ENCODE measurements at regions not wholly inside any gene's neighbourhood (a gene's known extent, or its start where the extent isn't known, plus 50 kb on each side); places are given as distances from the start of the nearest gene placed in this dataset.
"Not testable (repeated sequence)": the region's sequence is repeated elsewhere in the genome, so short reads cannot be mapped to it uniquely, and the experiment has no call there.

DNA sequence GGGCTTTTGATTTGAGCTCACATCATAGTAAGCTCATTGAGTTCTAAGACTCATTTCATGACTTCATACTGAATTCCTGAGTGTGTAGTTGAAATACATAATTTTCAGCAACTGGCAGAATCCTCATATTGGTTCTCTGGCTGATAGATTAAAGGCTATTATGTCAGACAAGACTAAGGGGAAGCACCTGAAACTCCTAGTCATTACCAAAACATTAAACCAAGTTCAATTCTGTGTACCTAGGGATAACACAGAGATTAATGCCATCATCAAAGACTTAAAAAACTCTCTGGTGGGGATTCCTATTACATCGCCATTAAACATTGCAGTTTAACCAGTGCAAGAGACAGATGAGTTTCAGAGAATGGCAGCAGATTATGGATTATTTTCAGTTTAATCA lies 339.1 kb downstream of the PTPRC start:
- DNase-seq (ENCODE audit: low read depth) = no peak

DNA sequence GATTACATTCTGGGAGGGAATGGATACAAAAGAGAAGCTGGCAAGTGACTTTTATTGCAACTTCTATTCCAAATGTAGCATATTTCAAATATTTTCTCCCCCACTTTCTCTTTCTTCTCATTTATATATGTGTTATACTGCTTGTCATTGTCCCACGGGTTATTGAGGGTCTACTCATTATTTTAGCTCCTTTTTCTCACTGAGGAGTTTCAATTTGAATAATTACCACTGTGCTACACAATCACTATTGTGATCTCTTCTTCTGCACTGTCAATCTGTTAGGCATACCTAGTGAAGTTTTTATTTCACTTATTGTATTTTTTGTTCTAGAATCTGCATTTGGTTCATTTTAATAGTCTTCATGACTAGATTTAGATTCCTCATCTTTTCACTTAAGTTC lies 339.7 kb downstream of the PTPRC start:
- DNase-seq (ENCODE audit: low read depth) = no peak

DNA sequence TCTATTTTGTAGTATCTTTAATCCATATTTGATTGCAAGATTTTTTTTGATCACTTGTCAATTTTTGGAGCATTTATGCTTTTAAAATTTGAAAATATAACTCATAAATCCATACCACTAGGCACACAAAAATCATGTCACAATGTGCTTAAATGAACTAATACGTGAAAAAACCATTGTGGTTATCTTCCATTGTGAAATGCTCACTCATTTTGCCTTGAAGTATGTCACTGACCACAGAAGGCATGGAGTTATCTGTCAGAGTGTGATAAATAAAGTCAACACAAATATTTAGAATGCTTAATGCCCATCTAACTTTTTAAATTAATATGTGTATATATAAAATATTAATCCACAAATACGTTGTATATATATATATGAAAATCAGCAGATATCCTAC lies 347.2 kb downstream of the PTPRC start:
- no peak for DNase-seq (ENCODE audit: low read depth)

DNA sequence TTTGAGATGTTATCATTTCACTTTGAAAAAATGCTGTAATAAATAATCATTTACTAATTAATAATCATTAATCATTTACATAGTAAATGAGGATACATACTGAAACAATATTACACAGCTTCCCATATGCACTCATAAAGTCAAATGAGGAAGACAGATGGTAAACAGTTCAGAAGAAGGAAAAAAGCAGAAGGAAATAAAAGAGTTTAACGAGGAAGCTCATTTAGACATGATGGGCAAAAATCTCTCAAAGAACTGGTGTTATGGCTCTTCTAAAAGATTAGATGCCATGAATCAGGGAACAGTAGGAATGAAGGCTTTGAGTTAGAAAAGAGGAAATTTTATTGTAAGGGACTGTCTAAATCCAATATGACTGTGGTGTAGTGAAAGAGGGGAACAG lies 347.6 kb downstream of the PTPRC start:
- no peak for DNase-seq (ENCODE audit: low read depth)

DNA sequence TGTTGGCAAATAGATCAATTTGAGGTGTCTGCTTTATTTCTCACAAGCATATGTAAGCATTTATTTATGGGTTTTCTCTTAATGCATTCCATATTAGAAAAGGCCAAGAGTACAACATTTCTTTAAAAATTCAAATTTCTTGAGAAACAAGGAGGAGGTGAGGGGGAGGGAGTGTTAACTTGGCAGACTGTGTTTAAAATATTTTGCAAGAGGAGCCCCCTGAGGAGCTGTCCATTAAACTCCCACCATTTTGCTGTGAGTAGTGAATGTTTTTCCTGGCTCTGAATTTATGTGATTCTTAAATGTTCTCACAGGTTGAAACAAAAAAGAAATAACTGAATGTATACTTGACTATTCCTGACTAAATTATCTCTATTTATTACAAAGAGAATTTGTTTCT lies 363.8 kb downstream of the PTPRC start:
- no peak for DNase-seq (ENCODE audit: low read depth)

DNA sequence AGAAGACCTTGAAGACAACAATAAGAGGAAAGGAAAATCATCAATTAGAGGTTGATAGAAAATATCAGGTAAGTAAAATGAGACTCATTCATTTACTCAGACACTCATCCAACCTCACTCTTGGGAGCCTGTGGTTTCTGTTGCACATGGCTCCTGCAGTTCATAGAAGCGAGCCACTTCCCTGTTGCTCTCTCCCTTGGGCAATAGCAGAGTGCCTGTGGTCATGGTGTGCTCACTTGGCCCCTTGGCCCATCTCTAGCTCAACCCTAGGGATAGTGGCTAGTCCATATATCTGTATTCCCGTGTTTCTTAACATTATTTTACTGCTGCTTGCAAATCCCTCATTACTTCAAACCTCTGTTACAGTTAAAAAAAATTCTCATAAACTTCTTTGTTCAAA lies 368.6 kb downstream of the PTPRC start:
- DNase-seq (ENCODE audit: low read depth) = no peak

DNA sequence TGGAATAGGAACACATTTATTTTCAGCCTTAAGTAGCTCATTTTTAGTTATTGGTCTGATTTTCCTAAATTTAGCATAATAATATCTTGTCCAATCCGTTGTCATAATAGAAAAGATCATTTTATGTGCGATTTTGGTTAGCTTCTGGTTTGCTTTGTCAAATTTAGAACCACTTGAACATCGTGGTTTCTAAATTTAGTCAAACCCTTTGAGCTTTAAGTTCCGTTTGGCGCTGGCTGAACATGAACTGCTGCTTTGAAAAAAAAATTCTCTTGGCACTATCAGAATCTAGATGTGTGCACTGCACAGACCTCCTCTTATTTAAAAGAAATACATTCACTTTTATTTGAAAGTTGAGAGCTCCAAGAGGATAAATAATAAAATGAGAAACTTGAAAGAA lies 370.6 kb downstream of the PTPRC start:
- DNase-seq (ENCODE audit: low read depth) = no peak

DNA sequence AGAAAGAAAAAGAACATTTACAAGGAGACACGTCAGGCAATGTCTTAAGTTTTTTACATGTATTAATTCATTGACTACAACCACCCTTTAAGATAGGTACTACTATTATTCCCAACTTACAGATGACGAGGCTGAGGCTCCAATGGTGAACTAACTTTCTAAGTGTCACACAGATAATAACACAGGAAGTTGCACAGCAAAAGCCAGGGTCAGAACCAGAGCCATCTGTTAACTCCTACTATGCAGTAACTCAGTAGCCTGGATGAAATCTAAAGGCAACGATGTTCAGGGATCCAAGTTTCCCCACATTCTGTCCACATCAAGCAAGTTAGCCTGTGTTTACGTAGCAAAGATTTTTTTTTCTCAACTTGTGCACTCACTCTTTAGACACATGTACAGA lies 371.7 kb downstream of the PTPRC start:
- no peak for DNase-seq (ENCODE audit: low read depth)

DNA sequence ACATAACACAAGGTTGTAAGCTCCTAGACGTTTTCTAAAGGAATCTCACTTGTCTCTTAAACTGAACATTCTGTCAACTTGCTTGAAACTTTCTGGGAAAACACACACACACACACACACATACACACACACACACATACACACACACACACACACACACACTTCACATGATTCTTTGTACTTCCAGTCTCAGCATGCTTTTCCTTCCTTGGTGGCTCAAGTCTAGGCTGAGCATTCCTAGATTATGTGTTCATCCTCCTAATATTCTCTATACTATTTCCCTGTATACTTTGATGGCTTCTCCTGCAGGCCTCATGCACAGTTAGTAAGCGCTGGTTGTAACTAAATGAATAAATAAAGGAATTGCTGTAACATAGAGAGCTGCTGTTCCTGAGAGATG lies 372.1 kb downstream of the PTPRC start:
- DNase-seq (ENCODE audit: low read depth) = no peak

DNA sequence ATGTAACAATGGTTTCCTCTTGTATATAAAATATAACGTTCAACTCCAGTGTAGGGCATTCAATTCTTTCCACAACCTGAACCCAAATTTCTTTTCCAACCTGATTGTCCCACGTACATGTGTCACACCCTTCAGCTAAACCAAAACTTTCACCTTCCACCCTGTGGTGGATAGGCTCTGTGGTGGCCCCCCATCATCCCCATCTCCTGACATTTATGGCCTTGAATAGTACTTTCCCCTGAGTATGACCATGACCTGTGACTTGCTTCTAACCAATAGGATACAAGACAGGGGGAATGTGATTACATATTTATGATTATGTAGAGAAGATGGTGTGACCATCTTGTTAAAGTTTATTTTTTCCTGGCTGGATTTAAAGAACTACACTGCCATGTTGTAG lies 377.0 kb downstream of the PTPRC start:
- DNase-seq (ENCODE audit: low read depth) = no peak

DNA sequence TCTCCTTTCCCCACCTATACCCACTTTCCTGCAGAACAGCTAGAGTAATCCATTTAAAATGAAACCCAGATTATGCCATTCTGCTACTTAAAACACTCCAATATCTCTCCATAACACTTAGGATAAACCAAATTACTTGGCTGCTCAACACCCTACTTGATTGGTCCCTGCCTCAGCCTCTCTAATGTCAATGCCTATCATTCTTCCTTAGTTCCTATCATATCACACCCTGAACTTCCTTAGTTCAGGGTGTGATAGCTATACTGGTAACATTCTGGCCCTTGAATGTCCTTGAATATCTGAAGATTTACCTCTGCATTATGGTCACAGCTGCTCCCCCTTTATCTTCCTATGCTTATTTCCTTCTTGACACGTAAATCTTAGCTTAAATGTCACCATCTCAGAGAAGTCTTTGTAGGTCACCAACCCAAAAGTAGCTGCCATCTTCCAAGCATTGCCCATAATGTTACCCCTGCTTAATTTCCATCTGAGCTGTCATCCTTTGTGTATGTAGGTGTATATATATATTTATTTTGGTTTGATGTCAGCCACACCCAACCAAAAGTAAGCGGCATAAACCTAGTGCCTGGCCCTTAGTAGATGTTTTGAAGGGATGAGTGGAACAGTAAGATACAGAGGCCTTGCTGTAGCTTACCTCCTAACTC lies 379.8 kb downstream of the PTPRC start:
- DNase-seq (ENCODE audit: low read depth) = no peak

DNA sequence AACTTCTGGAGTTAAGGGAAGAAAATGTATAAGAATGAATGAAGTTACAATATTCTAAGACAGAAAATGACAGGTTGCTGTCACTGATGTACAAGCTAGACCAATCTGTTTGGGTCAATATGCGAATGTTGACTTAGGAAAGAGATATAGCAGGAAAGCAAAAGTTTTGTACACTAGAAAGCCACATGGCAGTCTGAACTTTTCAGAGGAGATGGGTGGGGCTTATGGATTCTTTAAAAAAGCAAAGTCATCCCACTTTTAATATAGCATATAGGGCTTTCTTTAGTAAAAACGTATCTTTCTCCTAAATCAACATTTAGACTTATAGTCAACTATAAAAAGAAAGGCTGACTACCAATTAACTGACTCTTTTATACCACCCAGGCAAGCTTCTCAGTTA lies 381.2 kb downstream of the PTPRC start:
- no peak for DNase-seq (ENCODE audit: low read depth)

DNA sequence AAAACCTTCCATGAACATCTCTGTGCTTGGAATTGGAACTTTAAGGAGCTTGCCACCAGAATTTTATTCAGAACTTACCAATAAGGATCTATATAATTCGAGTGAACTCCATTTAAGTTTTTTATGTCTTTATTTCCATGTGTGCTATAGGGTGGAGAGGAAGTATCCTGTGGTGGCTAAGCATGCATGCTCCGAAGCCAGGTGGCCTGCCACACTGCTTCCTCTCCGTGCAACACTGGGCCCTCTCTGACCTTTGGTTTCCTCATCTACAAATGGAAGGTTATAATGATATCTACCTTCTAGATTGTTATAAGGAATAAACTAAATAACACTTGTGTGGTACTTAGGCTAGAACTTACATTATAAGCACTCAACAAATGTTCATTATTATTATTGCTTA lies 382.1 kb downstream of the PTPRC start:
- no peak for DNase-seq (ENCODE audit: low read depth)

DNA sequence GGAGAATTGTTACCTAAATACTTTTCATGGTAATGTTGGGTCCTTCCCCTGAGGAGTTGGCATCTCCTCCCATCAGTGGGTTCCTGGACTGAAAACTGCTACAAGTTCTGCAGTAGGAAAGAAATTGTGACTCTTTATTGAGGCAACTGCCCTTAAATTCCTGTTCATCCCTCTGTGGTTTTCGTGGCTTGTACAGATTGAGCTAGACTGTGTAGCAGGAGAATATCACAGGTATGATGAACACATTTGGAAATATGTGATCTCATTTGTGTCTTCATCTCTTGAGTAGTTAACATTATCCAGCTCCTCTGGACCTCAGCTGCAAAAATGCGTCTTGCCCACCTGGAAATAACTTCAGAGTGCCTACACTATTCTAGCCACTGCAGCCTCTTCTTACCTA lies 390.6 kb downstream of the PTPRC start:
- DNase-seq (ENCODE audit: low read depth) = no peak

DNA sequence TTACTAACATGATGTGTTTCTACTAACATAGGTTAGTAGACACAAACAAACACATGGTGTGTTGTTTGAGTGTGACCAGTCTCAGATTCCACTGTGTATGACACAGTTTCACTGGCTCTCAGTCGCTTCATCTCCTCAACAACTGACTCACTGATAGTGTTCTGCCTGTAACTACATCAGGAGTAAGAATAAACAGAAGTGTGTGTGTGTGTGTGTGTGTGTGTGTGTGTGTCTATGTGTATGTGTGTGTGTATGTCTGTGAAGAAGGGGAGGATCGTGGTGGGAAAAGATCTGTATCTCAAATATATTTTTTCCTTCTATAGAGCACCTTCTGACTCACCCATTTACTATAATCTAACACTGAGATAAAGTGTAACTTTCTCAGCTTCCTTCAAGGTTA lies 391.0 kb downstream of the PTPRC start:
- no peak for DNase-seq (ENCODE audit: low read depth)

DNA sequence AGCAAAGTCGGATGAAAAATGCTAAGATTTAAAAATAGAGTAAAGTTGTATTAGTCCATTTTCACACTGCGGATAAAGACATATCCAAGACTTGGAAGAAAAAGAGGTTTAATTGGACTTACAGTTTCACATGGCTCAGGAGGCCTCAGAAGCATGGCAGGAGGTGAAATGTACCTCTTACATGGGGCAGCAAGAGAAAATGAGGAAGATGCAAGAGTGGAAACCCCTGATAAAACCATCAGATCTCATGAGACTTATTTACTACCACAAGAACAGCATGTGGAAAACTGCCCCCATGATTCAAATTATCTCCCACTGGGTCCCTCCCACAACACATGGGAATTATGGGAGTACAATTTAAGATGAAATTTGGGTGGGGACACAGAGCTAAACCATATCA lies 391.7 kb downstream of the PTPRC start:
- DNase-seq (ENCODE audit: low read depth) = not testable (repeated sequence)

DNA sequence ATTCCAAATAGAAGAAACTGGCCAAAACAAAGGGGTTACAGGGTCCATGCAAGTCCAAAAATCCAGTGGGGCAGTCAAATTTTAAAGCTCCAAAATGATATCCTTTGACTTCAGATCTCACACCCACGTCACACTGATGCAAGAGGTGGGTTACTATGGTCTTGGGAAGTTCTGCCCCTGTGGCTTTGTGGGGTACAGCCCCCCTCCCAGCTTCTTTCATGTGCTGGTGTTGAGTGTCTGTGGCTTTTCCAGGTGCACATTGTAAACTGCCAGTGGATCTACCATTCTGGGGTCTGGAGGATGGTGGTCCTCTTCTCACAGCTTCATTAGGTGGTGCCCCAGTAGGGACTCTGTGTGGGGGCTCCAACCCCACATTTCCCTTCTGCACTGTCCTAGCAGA lies 392.3 kb downstream of the PTPRC start:
- not testable (repeated sequence) for DNase-seq (ENCODE audit: low read depth)

DNA sequence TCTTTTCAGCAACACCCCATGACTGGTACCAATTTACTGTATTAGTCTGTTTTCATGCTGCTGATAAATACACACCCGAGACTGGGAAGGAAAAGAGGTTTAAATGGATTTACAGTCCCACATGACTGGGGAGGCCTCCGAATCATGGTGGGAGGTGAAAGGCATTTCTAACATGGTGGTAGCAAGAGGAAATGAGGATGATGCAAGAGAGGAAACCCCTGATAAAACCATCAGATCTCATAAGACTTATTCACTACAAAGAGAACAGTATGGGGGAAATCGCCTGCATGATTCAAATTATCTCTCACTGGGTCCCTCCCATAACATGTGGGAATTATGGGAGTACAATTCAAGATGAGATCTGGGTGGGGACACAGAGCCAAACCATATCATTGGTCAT lies 393.6 kb downstream of the PTPRC start:
- not testable (repeated sequence) for DNase-seq (ENCODE audit: low read depth)

DNA sequence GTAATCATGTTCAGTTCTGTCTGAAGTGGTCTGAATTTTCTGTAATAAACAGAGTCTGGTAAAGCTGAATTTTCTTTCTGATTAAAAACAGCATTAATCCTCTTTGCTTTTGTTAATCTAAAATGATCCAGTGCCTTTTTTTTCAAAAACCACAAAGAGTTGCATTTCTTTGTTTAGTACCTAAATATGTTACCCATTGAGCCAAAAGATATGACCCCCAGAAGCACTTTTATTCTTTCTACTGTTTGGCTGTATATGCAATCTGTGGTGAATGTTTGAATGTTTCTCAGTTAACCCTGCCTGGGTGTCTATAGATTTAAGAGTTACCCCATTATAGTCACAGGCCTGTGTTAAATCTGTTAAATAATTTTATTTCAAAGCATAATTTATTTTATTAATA lies 394.8 kb downstream of the PTPRC start:
- no peak for DNase-seq (ENCODE audit: low read depth)

DNA sequence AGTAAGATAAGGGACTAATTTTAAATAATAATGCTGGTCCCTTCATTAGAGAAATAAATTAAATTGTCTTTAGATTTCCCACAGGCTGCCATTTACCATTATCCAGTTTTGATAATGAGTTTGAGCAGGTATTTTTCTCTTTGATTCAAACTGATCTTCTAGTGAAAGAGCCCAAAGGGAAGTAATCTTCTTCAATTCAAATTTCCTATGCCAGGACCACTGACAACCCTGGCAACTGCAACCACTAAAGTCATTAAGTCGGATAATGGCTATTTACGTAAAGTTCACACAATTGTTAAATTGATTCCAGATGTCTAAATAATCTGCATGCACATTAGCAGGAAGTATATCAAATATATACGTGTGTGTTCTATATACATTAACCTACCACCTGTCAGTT lies 399.3 kb downstream of the PTPRC start:
- DNase-seq (ENCODE audit: low read depth) = no peak

DNA sequence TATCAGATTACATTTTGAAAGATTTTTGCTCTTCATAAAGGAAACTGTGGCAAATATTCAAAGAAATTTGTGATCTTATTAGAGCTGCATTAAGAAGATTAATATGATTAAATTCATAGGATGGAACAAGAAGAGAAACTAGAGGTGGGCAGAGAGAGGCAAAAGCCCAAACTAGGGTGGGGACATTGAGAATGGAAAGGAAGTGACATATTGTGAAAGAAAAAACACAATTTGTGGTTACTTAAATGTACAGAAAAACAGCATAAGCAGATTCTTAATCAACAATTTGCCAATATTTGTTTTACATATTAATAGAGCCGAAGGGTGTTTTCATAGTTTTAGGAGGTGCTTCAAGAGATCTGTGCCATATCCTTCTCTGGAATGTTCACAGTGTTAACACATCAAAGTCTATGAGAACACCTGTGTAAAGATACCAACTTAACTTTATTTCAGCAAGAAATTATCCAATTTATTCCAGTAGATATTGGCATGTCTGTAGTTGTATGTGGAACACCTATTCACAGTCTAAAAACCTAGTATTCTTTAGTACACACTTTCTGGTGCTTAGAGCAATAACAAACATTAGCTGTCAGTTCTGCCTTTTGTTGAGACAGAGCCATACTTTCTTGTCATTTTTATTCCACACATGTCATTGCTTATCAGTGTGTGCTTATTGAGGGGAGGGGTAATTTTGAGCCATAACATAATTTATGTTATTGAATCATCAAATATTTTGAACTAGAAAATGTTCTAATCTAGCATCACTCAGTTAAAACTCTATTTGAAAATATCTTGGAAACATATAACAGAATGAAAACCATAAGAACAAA lies 401.5 kb downstream of the PTPRC start:
- no peak for DNase-seq (ENCODE audit: low read depth)

DNA sequence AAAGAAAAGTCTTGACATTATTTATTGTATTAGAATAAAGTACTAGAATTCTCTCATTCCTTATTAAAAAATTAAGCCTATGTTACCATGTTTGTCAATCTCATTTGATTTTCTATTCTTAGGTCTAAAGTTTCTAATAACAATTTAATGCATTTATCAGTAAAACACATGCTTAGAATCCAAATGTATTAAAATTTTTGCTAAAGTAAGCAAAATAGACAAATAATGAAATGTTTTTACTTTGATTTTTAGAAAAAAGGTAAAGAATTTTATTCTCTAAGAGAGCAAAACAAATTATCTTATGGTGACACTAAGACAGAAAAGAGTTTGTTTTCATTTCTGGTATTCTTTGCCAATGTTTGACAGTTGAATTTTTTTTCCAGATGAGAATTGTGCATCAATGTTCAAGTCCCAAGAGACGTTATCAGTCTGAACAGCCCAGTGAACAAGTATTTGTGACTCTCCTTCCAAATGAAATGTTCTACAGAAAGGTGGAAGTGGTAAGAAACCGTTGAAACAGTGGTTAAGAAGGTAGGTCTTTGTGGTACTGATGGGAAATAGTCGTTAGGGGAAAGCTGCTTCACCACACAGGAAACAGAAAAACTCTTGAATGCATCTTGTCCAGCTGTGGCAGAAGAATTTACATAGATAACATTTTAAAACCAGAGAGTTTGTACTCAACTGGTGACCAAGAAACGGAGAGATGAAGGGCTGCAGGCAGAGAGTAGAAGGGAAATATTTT lies 402.5 kb downstream of the PTPRC start:
- no peak for DNase-seq (ENCODE audit: low read depth)

DNA sequence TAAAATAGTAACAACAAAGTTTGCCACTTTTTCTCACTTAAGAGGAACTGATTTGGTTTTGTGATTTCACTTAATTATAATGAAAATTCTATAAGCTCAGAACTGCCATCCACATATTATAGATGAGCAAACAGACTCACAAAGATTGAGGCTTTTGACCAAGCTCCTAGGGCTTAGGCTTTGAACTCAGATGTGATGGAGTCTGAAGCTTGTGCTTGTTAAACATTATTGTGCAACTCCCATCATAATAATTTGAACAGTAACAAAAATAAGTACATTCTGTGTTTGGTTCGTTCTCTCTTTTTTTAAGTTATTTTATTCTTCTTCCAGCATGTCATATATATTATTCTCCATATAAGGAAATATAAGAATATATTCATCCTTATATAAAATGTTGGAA lies 403.4 kb downstream of the PTPRC start:
- DNase-seq (ENCODE audit: low read depth) = no peak

Data from fibroblast of gingiva (primary cell).